Ovary (tissue), 7 donors: ENCODE measurements at regions not wholly inside any gene's neighbourhood (a gene's known extent, or its start where the extent isn't known, plus 50 kb on each side); places are given as distances from the start of the nearest gene placed in this dataset.

Experiments used
- DNase-seq, 5 donors: peaks; one replicate each; pipeline ENCODE4 v3.0.0-alpha.2; 2019 to 2020
- H3K27ac ChIP-seq, 2 donors: fragments of 200-600 bp; one replicate each; pipeline versions ENCODE4 v1.5.1 to v1.8.0; 2019 to 2022
- H3K27me3 ChIP-seq: fragments of 200-600 bp; one replicate; pipeline ENCODE4 v1.8.0; 2022
- H3K36me3 ChIP-seq: fragments of 200-600 bp; sonication (generic); one replicate; pipeline ENCODE4 v1.5.1; 2019
- H3K4me1 ChIP-seq: one replicate; pipeline ENCODE4 v1.8.1; 2013; ENCODE audit warnings: mild to moderate bottlenecking, moderate library complexity; ENCODE audit not compliant: insufficient read depth
- H3K4me3 ChIP-seq: fragments of 200-600 bp; sonication (generic); one replicate; pipeline ENCODE4 v1.5.1; 2017
- H3K9me3 ChIP-seq, 2 donors: fragments of 200-600 bp in 1 of 2; sonication (generic) in 1 of 2; one replicate each; pipeline versions ENCODE4 v1.5.1 to v1.8.1; 2013 to 2019; ENCODE audit warnings: mild to moderate bottlenecking in 1 of 2, moderate library complexity in 1 of 2
- CTCF ChIP-seq, 3 donors: fragments of 450-650 bp in 2 of 3; fragments of 200-600 bp in 1 of 3; IDR thresholded peaks; one replicate each; pipeline versions ENCODE4 v1.5.1 to v1.8.0; 2016 to 2022; ENCODE audit warnings: antibody characterized with exemption in 3 of 3, mild to moderate bottlenecking in 1 of 3
- EP300 ChIP-seq: sonication (generic); formaldehyde crosslinking; IDR thresholded peaks from one replicate; pipeline ENCODE4 v1.6.1; 2017; ENCODE audit warnings: antibody characterized with exemption
- POLR2A ChIP-seq: fragments of 450-650 bp; IDR thresholded peaks from one replicate; pipeline ENCODE4 v1.6.1; 2017; ENCODE audit warnings: antibody characterized with exemption, mild to moderate bottlenecking, moderate library complexity
- WGBS, 3 donors: extraction: QIAGEN DNeasy Blood & Tissue Kit in 1 of 3; methylation state at CpG; one replicate each; pipeline versions ENCODE4 v1.1.5 to v1.1.7; 2013 to 2017; 5-methylcytosine and 5-hydroxymethylcytosine counted together
- intact Hi-C, 4 donors: fragments of 100-400 bp; cut with DNase I; formaldehyde crosslinking; loops; one replicate each; pipeline versions ENCODE4 v1.11.0 to v1.15.1; 2022 to 2023
- donor health status: DM: no; HTN: no; CAD: no; lungs with moderate emphysema.
- donor health status: DM: no; HTN: no; CAD: no.
- donor health status: Bipolar disorder and iron deficiency.
- donor health status: DM: no; HTN: no; CAD: no.
- donor health status: DM: yes; HTN: yes; CAD: no.

- TF ChIP-seq CTCF (IDR thresholded peaks at IDR 0.05) = no peak
- DNase-seq = no peak
- no peak overlapping the region for H3K27ac ChIP-seq
- 26 to 51% (median 49%) methylated on average over 1 of the region's 1 CpG for WGBS, 3 donors
- intact Hi-C loops = no loop called here
- H3K36me3 ChIP-seq = no peaks in the 10 kb centered on the region
- no peak overlapping the region for H3K4me3 ChIP-seq
- H3K27me3 ChIP-seq = no peaks in the 10 kb centered on the region
- no peaks in the 10 kb centered on the region for H3K4me1 ChIP-seq
- no peaks in the 10 kb centered on the region for H3K9me3 ChIP-seq
These were observed 256.5 kb downstream of the USP25 start for GRCh38 chr21:15986277-15986676.

GRCh38 chr21:15992171-15992570 is 262.4 kb downstream of the USP25 start:
- Histone ChIP-seq H3K9me3 (no peaks in the 10 kb centered on the region), H3K4me3 (no peak overlapping the region), H3K4me1 (no peaks in the 10 kb centered on the region), H3K36me3 (no peaks in the 10 kb centered on the region), H3K27me3 (no peaks in the 10 kb centered on the region), H3K27ac (no peak overlapping the region)
- WGBS, 3 donors = 65 to 72% (median 70%) methylated on average over 1 of the region's 1 CpG
- TF ChIP-seq EP300 = no peak
- intact Hi-C loops = no loop called here
- DNase-seq = no peak

GRCh38 chr21:15993951-15994350 is 264.2 kb downstream of the USP25 start:
- no peaks in the 10 kb centered on the region for H3K4me1 ChIP-seq
- DNase-seq = no peak
- no peak overlapping the region for H3K27ac ChIP-seq
- 93 to 95% (median 95%) methylated on average over 2 of the region's 2 CpGs for WGBS, 3 donors
- H3K36me3 ChIP-seq = no peaks in the 10 kb centered on the region
- TF ChIP-seq POLR2A = no peak
- TF ChIP-seq CTCF (IDR thresholded peaks at IDR 0.05) = no peak
- no peak for TF ChIP-seq EP300
- H3K4me3 ChIP-seq = no peak overlapping the region
- intact Hi-C loops = no loop called here
- H3K9me3 ChIP-seq = no peaks in the 10 kb centered on the region
- no peaks in the 10 kb centered on the region for H3K27me3 ChIP-seq

- TF ChIP-seq CTCF (IDR thresholded peaks at IDR 0.05) (no peak), EP300 (no peak), POLR2A (no peak)
- Histone ChIP-seq H3K27ac (no peak overlapping the region), H3K27me3 (no peaks in the 10 kb centered on the region), H3K9me3 (no peaks in the 10 kb centered on the region), H3K36me3 (no peaks in the 10 kb centered on the region), H3K4me1 (no peaks in the 10 kb centered on the region), H3K4me3 (no peak overlapping the region)
- 92 to 96% (median 94%) methylated on average over 4 of the region's 4 CpGs for WGBS, 3 donors
- no peak for DNase-seq
- intact Hi-C loops = no loop called here
These were observed 270.0 kb downstream of the USP25 start for GRCh38 chr21:15999741-16000140.

GRCh38 chr21:16002874-16003466 is 273.2 kb downstream of the USP25 start:
- no peaks in the 10 kb centered on the region for H3K4me1 ChIP-seq
- no peak overlapping the region for H3K4me3 ChIP-seq
- DNase-seq = no peak
- intact Hi-C loops = no loop called here
- no peak overlapping the region for H3K27ac ChIP-seq
- TF ChIP-seq EP300 (no peak), CTCF (IDR thresholded peaks at IDR 0.05) (peak in 2 of 3 donors; percentile 7 to 21)
- H3K27me3 ChIP-seq = no peaks in the 10 kb centered on the region
- no peaks in the 10 kb centered on the region for H3K9me3 ChIP-seq
- no peaks in the 10 kb centered on the region for H3K36me3 ChIP-seq
